ENCODE measurements at regions not wholly inside any gene's neighbourhood (a gene's known extent, or its start where the extent isn't known, plus 50 kb on each side); places are given as distances from the start of the nearest gene placed in this dataset.

DNA sequence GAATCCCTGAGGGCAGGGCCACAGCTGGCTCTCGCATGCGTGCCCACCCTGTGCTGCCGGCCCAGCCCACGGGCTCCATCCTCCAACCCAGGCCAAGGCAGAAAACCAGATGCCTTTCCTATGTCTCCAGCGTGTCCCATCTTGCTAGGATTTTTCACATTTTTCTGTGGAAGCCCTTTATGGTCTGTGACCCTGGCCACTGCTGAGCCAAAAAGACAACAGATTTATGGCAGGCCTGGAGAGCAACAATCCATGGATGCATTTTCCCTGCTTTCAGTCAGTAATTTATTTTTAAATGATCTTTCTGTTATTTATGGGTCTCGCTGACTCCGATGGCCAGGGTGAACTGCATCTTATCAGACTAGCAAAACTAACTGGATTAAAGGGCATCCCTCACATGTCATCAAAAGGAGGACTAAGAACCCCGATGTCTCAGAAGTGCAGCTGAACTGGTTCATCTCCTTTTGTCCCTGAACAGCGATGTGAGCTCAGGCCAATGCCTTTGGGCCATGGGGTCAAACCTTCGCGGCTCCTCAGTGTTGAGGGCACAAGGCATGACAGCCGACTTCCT, 346.0 kb downstream of the CYRIA start:
- H3K4me3 ChIP-seq (replicated peaks in 1 of 3), result no peak overlapping the region
- H3K4me1 ChIP-seq, result no peaks in the 10 kb centered on the region
- no peaks in the 10 kb centered on the region for H3K36me3 ChIP-seq
- DNase-seq, result no peak
- no peaks in the 10 kb centered on the region for H3K9me3 ChIP-seq
- 70 to 83% methylated on average over 12 of the region's 12 CpGs for WGBS, 2 donors
- no peak overlapping the region for H3K27ac ChIP-seq
- intact Hi-C loops (cut with DNase I), result no loop called here
- TF ChIP-seq CTCF (IDR thresholded peaks at IDR 0.05), result no peak
- H3K27me3 ChIP-seq, result no peaks in the 10 kb centered on the region

- no peak for DNase-seq
- Histone ChIP-seq H3K4me1 (no peaks in the 10 kb centered on the region), H3K36me3 (no peaks in the 10 kb centered on the region), H3K27ac (no peak overlapping the region), H3K4me3 (replicated peaks in 1 of 3) (no peak overlapping the region), H3K27me3 (no peaks in the 10 kb centered on the region), H3K9me3 (no peaks in the 10 kb centered on the region)
- TF ChIP-seq CTCF (IDR thresholded peaks at IDR 0.05), result no peak
- TF ChIP-seq POLR2A (IDR thresholded peaks at IDR 0.05), result no peak
- 54 to 65% methylated on average over 4 of the region's 4 CpGs for WGBS, 2 donors
- intact Hi-C loops (cut with DNase I), result no loop called here
Measured at GRCh38 chr2:16318474-16319195, 347.0 kb downstream of the CYRIA start.

GRCh38 chr2:16318051-16318450, 347.6 kb downstream of the CYRIA start:
- no peaks in the 10 kb centered on the region for H3K36me3 ChIP-seq
- H3K9me3 ChIP-seq, result no peaks in the 10 kb centered on the region
- no peak for DNase-seq
- no peak overlapping the region for H3K27ac ChIP-seq
- no peak overlapping the region for H3K4me3 ChIP-seq (replicated peaks in 1 of 3)
- H3K4me1 ChIP-seq, result no peaks in the 10 kb centered on the region
- H3K27me3 ChIP-seq, result no peaks in the 10 kb centered on the region
- no peak for TF ChIP-seq POLR2A (IDR thresholded peaks at IDR 0.05)
- no peak for TF ChIP-seq CTCF (IDR thresholded peaks at IDR 0.05)
- 70 to 80% methylated on average over 4 of the region's 4 CpGs for WGBS, 2 donors
- intact Hi-C loops (cut with DNase I), result no loop called here

GRCh38 chr2:16317211-16317830, 348.3 kb downstream of the CYRIA start:
- no peak for DNase-seq
- H3K9me3 ChIP-seq, result no peaks in the 10 kb centered on the region
- intact Hi-C loops (cut with DNase I), result no loop called here
- H3K4me1 ChIP-seq, result no peaks in the 10 kb centered on the region
- H3K4me3 ChIP-seq (replicated peaks in 1 of 3), result no peak overlapping the region
- no peaks in the 10 kb centered on the region for H3K27me3 ChIP-seq
- WGBS, 2 donors, result 64 to 79% methylated on average over 6 of the region's 6 CpGs
- no peak overlapping the region for H3K27ac ChIP-seq
- no peaks in the 10 kb centered on the region for H3K36me3 ChIP-seq
- TF ChIP-seq POLR2A (IDR thresholded peaks at IDR 0.05) (no peak), CTCF (IDR thresholded peaks at IDR 0.05) (no peak)

Data from thyroid gland (tissue), 4 donors.